IMR-90 (cell line): ENCODE measurements at regions not wholly inside any gene's neighbourhood (a gene's known extent, or its start where the extent isn't known, plus 50 kb on each side); places are given as distances from the start of the nearest gene placed in this dataset.

ENCODE experiments used
- ATAC-seq: fragments of 200-7000 bp; cut with Tn5 transposase; 2 replicates; pipeline ENCODE4 v1.9.1; 2020; ENCODE audit warnings: low read depth, mild to moderate bottlenecking, moderate library complexity
- BruUV-seq: library from RNA; stranded (reverse); fragments of 400-500 nt; replicated peaks from 2 replicates; lab custom pipeline; 2021; lab: Mats Ljungman, UMichigan
- CTCF ChIA-PET: fragments of 300-600 bp; formaldehyde crosslinking; extraction: SDS; loops from one replicate; lab custom pipeline; 2021; ENCODE audit warnings: antibody characterized with exemption; lab: Yijun Ruan, JAX
- POLR2A ChIA-PET: fragments of 300-600 bp; sonication (Branson Sonifier 250); formaldehyde crosslinking; loops from one replicate; lab custom pipeline; 2022; ENCODE audit warnings: antibody characterized with exemption; ENCODE audit not compliant: unreplicated experiment; lab: Charles Lee
- DNase-seq: peaks from one replicate; pipeline ENCODE4 v3.0.0; 2013
- H2AFZ ChIP-seq: replicated peaks from 2 replicates; pipeline ENCODE3; 2013; ENCODE audit warnings: low read length, mild to moderate bottlenecking; ENCODE audit not compliant: poor library complexity
- H2AK5ac ChIP-seq: 2 replicates; pipeline ENCODE4 v1.6.1; 2013; ENCODE audit warnings: low read depth, low read length, inconsistent platforms
- H2AK9ac ChIP-seq: replicated peaks from 2 replicates; pipeline ENCODE3; 2013; ENCODE audit warnings: mild to moderate bottlenecking, low read depth, low read length, moderate library complexity; ENCODE audit not compliant: poor library complexity
- H2BK120ac ChIP-seq: 2 replicates; pipeline ENCODE4 v1.6.1; 2013; ENCODE audit warnings: low read depth, low read length, inconsistent platforms
- H2BK15ac ChIP-seq: 3 replicates; pipeline ENCODE4 v1.6.1; 2013; ENCODE audit warnings: low read depth, low read length, inconsistent platforms
- H2BK20ac ChIP-seq: 2 replicates; pipeline ENCODE4 v1.6.1; 2013; ENCODE audit warnings: low read depth, mild to moderate bottlenecking, inconsistent platforms, low read length, moderate library complexity
- H2BK5ac ChIP-seq: 2 replicates; pipeline ENCODE4 v1.6.1; 2013; ENCODE audit warnings: mild to moderate bottlenecking, low read depth, low read length, inconsistent platforms; ENCODE audit not compliant: poor library complexity, severe bottlenecking
- H3K14ac ChIP-seq: replicated peaks from 2 replicates; pipeline ENCODE4 v1.6.1; 2013; ENCODE audit warnings: low read depth, low read length, inconsistent platforms
- H3K18ac ChIP-seq: 2 replicates; pipeline ENCODE4 v1.6.1; 2013; ENCODE audit warnings: low read depth, low read length, control low read depth
- H3K23ac ChIP-seq: 2 replicates; pipeline ENCODE4 v1.6.1; 2013; ENCODE audit warnings: low read depth, low read length, inconsistent platforms
- H3K27ac ChIP-seq: 2 replicates; pipeline ENCODE4 v1.5.1; 2013; ENCODE audit warnings: mild to moderate bottlenecking, control low read depth, low read length; ENCODE audit not compliant: insufficient read depth
- H3K27me3 ChIP-seq: 2 replicates; pipeline ENCODE4 v1.6.1; 2013; ENCODE audit warnings: low read length; ENCODE audit not compliant: control insufficient read depth, insufficient read depth
- H3K36me3 ChIP-seq: 2 replicates; pipeline ENCODE4 v1.6.1; 2013; ENCODE audit warnings: low read length, mixed read lengths; ENCODE audit not compliant: control insufficient read depth, insufficient read depth
- H3K4ac ChIP-seq: 2 replicates; pipeline ENCODE4 v1.6.1; 2013; ENCODE audit warnings: low read depth, low read length, inconsistent platforms
- H3K4me1 ChIP-seq: 2 replicates; pipeline ENCODE4 v1.6.1; 2013; ENCODE audit warnings: low read length, mixed read lengths; ENCODE audit not compliant: control insufficient read depth, insufficient read depth
- H3K4me2 ChIP-seq: 2 replicates; pipeline ENCODE4 v1.6.1; 2013; ENCODE audit warnings: low read depth, mild to moderate bottlenecking, control low read depth, low read length, moderate library complexity
- H3K4me3 ChIP-seq: 2 replicates; pipeline ENCODE4 v1.5.1; 2013; ENCODE audit warnings: low read depth, mild to moderate bottlenecking, control low read depth, low read length, moderate library complexity; ENCODE audit not compliant: insufficient read depth
- H3K56ac ChIP-seq: 2 replicates; pipeline ENCODE4 v1.6.1; 2013; ENCODE audit warnings: low read length, inconsistent platforms; ENCODE audit not compliant: insufficient read depth; ENCODE audit errors: extremely low read depth
- H3K79me1 ChIP-seq, 2 experiments: 2 replicates each; pipeline ENCODE4 v1.6.1; 2013; ENCODE audit warnings: low read length in 2 of 2, inconsistent platforms in 1 of 2, low read depth in 1 of 2
- H3K9ac ChIP-seq: 2 replicates; pipeline ENCODE4 v1.6.1; 2013; ENCODE audit warnings: low read depth, low read length, control low read depth
- H3K9me1 ChIP-seq: 2 replicates; pipeline ENCODE4 v1.6.1; 2013; ENCODE audit warnings: low read length, inconsistent platforms; ENCODE audit not compliant: insufficient read depth
- H3K9me3 ChIP-seq: 2 replicates; pipeline ENCODE4 v1.6.1; 2013; ENCODE audit warnings: low read length; ENCODE audit not compliant: control insufficient read depth, insufficient read depth
- H4K20me1 ChIP-seq: 2 replicates; pipeline ENCODE4 v1.6.1; 2013; ENCODE audit warnings: low read length, inconsistent platforms; ENCODE audit not compliant: insufficient read depth
- H4K5ac ChIP-seq: 2 replicates; pipeline ENCODE4 v1.6.1; 2013; ENCODE audit warnings: mild to moderate bottlenecking, low read depth, low read length, control low read depth
- H4K8ac ChIP-seq, 2 experiments: 2 replicates each; pipeline ENCODE4 v1.6.1; 2013; ENCODE audit warnings: low read depth in 2 of 2, low read length in 2 of 2, control low read depth in 1 of 2, inconsistent platforms in 1 of 2
- H4K91ac ChIP-seq: 2 replicates; pipeline ENCODE4 v1.6.1; 2013; ENCODE audit warnings: low read depth, low read length, inconsistent platforms; ENCODE audit not compliant: insufficient read depth
- BHLHE40 ChIP-seq: fragments of 150-350 bp; IDR thresholded peaks from 2 replicates; pipeline ENCODE4 v1.6.1; 2016; ENCODE audit warnings: mild to moderate bottlenecking, low read depth, low read length
- CTCF ChIP-seq: conservative IDR thresholded peaks from 2 replicates; pipeline ENCODE4 v1.5.1; 2012; ENCODE audit warnings: mild to moderate bottlenecking, low read depth, low read length, improper control_type of control experiment
- ELK1 ChIP-seq: fragments of 150-350 bp; IDR thresholded peaks from 2 replicates; pipeline ENCODE4 v1.6.1; 2016; ENCODE audit warnings: low read depth, mild to moderate bottlenecking, low read length, moderate library complexity, borderline replicate concordance
- FOS ChIP-seq: fragments of 150-350 bp; IDR thresholded peaks from 2 replicates; pipeline ENCODE4 v1.6.1; 2016; ENCODE audit warnings: low read depth, low read length
- MAFK ChIP-seq: IDR thresholded peaks from 2 replicates; pipeline ENCODE4 v1.6.1; 2012; ENCODE audit warnings: low read depth, low read length, improper control_type of control experiment
- NFE2L2 ChIP-seq: fragments of 150-350 bp; IDR thresholded peaks from 2 replicates; pipeline ENCODE4 v1.6.1; 2016; ENCODE audit warnings: low read depth, mild to moderate bottlenecking, low read length
- POLR2A ChIP-seq: IDR thresholded peaks from 2 replicates; pipeline ENCODE4 v1.6.1; 2012; ENCODE audit warnings: mild to moderate bottlenecking, low read depth, low read length
- RAD21 ChIP-seq: IDR thresholded peaks from 2 replicates; pipeline ENCODE4 v1.6.1; 2012; ENCODE audit warnings: low read length, improper control_type of control experiment
- RCOR1 ChIP-seq: IDR thresholded peaks from 2 replicates; pipeline ENCODE4 v1.6.1; 2012; ENCODE audit warnings: mild to moderate bottlenecking, low read length, improper control_type of control experiment; ENCODE audit not compliant: insufficient replicate concordance
- RFX5 ChIP-seq: IDR thresholded peaks from 2 replicates; pipeline ENCODE4 v1.8.0; 2012; ENCODE audit warnings: low read depth, mild to moderate bottlenecking, low read length, moderate library complexity
- SMC3 ChIP-seq: fragments of 150-350 bp; IDR thresholded peaks from 2 replicates; pipeline ENCODE4 v1.6.1; 2016; ENCODE audit warnings: low read depth, mild to moderate bottlenecking, antibody characterized with exemption, low read length, moderate library complexity
- USF2 ChIP-seq: fragments of 150-350 bp; IDR thresholded peaks from 2 replicates; pipeline ENCODE4 v1.6.1; 2017; ENCODE audit warnings: mild to moderate bottlenecking, antibody characterized with exemption, low read length, low read depth
- dilution Hi-C: fragments of 300-500 bp; cut with HindIII; formaldehyde crosslinking; loops from one replicate; pipeline ENCODE4 v1.14.3; 2018; ENCODE audit warnings: low sequenced_read_pairs; ENCODE audit not compliant: unreplicated experiment
- in situ Hi-C: fragments of 300-500 bp; cut with MboI; formaldehyde crosslinking; loops from 3 replicates; pipeline ENCODE4 v1.14.3; 2019; ENCODE audit warnings: low sequenced_read_pairs, inconsistent platforms, mixed read lengths
- intact Hi-C: fragments of 100-400 bp; cut with micrococcal nuclease; formaldehyde crosslinking; loops from 2 replicates; pipeline ENCODE4 v1.10.0; 2022

- BruUV-seq, result no TSS peak
- H3K23ac ChIP-seq, result no peak overlapping the region
- H3K4me3 ChIP-seq, result no peak overlapping the region
- H3K14ac ChIP-seq, result no peak overlapping the region
- no peak overlapping the region for H4K91ac ChIP-seq
- no peaks in the 10 kb centered on the region for H4K20me1 ChIP-seq
- ChIA-PET CTCF (no interaction called here), POLR2A (no interaction called here)
- no peak overlapping the region for H3K4ac ChIP-seq
- no peaks in the 10 kb centered on the region for H3K27me3 ChIP-seq
- no peak overlapping the region for H2BK120ac ChIP-seq
- H3K36me3 ChIP-seq, result no peaks in the 10 kb centered on the region
- no peak overlapping the region for H2AK5ac ChIP-seq
- no peak overlapping the region for H3K18ac ChIP-seq
- H2BK5ac ChIP-seq, result no peak overlapping the region
- DNase-seq, result no peak
- no peaks in the 10 kb centered on the region for H3K9me1 ChIP-seq
- no peak overlapping the region for H2AFZ ChIP-seq
- no peak overlapping the region for H3K27ac ChIP-seq
- no peak overlapping the region for H3K4me2 ChIP-seq
- H2BK20ac ChIP-seq, result no peak overlapping the region
- dilution Hi-C loops (no loop called here), in situ Hi-C loops (no loop called here), intact Hi-C loops (no loop called here)
- no peak overlapping the region for H2AK9ac ChIP-seq
- no peak overlapping the region for H4K8ac ChIP-seq
- H3K4me1 ChIP-seq, result no peaks in the 10 kb centered on the region
- H2BK15ac ChIP-seq, result no peak overlapping the region
- H4K5ac ChIP-seq, result no peak overlapping the region
- no peak for ATAC-seq
- no peak overlapping the region for H3K56ac ChIP-seq
- no peak overlapping the region for H3K9ac ChIP-seq
- TF ChIP-seq MAFK (no peak), SMC3 (no peak), FOS (no peak), NFE2L2 (no peak), CTCF (no peak), USF2 (no peak), RAD21 (no peak), POLR2A (no peak), ELK1 (no peak), BHLHE40 (no peak), RCOR1 (no peak), RFX5 (no peak)
- H3K79me1 ChIP-seq, result no peaks in the 10 kb centered on the region
- H3K9me3 ChIP-seq, result peaks cover 22% of the 10 kb centered on the region
Measured at GRCh38 chr18:37640504-37640903, 74.9 kb upstream of the CELF4 start.
